Endothelial cell of umbilical vein (primary cell): ENCODE measurements at regions not wholly inside any gene's neighbourhood (a gene's known extent, or its start where the extent isn't known, plus 50 kb on each side); places are given as distances from the start of the nearest gene placed in this dataset.

Experiments
- EZH2 ChIP-seq: IDR thresholded peaks from 2 replicates; pipeline ENCODE4 v1.6.1; 2012; ENCODE audit warnings: borderline replicate concordance, low read depth, mild to moderate bottlenecking, moderate library complexity, low read length, inconsistent platforms; ENCODE audit not compliant: severe bottlenecking
- POLR2AphosphoS5 ChIP-seq: IDR thresholded peaks from 2 replicates; pipeline ENCODE4 v1.6.1; 2012; ENCODE audit warnings: low read depth, mild to moderate bottlenecking, control low read depth, low read length, moderate library complexity; ENCODE audit not compliant: insufficient read depth

DNA sequence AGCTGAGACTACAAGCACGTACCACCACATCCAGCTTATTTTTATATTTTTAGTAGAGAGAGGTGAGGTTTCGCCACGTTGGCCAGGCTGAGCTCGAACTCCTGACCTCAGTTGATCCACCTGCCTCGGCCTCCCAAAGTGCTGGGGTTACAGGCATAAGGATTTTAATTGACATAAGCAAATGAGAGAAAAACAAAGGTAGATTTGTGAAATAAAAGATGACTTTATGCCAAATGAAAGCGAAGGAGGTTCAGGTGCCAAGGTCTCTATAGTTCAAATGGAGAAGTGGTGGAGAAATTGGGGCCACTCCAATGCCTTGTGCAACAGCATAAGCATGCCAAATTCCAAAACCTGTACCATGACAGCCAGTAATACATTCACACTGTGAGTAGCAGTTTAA is 180.6 kb downstream of the MREG start:
- TF ChIP-seq EZH2 (no peak), POLR2AphosphoS5 (no peak)
